H1 (cell line): ENCODE measurements at regions not wholly inside any gene's neighbourhood (a gene's known extent, or its start where the extent isn't known, plus 50 kb on each side); places are given as distances from the start of the nearest gene placed in this dataset.
"Not testable (repeated sequence)": the region's sequence is repeated elsewhere in the genome, so short reads cannot be mapped to it uniquely, and the experiment has no call there.

ENCODE experiments used
- CTCF ChIA-PET: fragments of 300-600 bp; sonication (Branson Sonifier 250); formaldehyde crosslinking; loops from one replicate; lab custom pipeline; 2021; ENCODE audit not compliant: partially characterized antibody; lab: Charles Lee
- POLR2A ChIA-PET: fragments of 300-600 bp; sonication (Branson Sonifier 250); formaldehyde crosslinking; loops from one replicate; lab custom pipeline; 2021; ENCODE audit warnings: inconsistent platforms; ENCODE audit not compliant: partially characterized antibody; lab: Charles Lee
- DNase-seq, 2 experiments: peaks; one replicate each; pipeline versions ENCODE4 v3.0.0 to v3.0.0-alpha.2; 2010 to 2022; ENCODE audit warnings: low spot score in 2 of 2, low read depth in 1 of 2, mixed read lengths in 1 of 2
- FAIRE-seq: peaks from 2 replicates; lab custom pipeline; 2011; peaks lifted over from hg19 to GRCh38; lab: Jason Lieb, UNC
- H2AFZ ChIP-seq: 2 replicates; pipeline ENCODE4 v1.8.1; 2012; ENCODE audit warnings: low read length, inconsistent platforms
- H2AK5ac ChIP-seq: 2 replicates; pipeline ENCODE4 v1.6.1; 2013; ENCODE audit warnings: low read depth, low read length
- H2BK120ac ChIP-seq: replicated peaks from 2 replicates; pipeline ENCODE3; 2013; ENCODE audit warnings: low read depth, low read length, inconsistent platforms
- H2BK12ac ChIP-seq: 2 replicates; pipeline ENCODE4 v1.6.1; 2013; ENCODE audit warnings: low read depth, low read length
- H2BK15ac ChIP-seq: 2 replicates; pipeline ENCODE4 v1.6.1; 2013; ENCODE audit warnings: low read length
- H2BK20ac ChIP-seq: 2 replicates; pipeline ENCODE4 v1.6.1; 2013; ENCODE audit warnings: low read length
- H2BK5ac ChIP-seq: 2 replicates; pipeline ENCODE4 v1.6.1; 2013; ENCODE audit warnings: low read depth, low read length
- H3K14ac ChIP-seq: 2 replicates; pipeline ENCODE4 v1.6.1; 2013; ENCODE audit warnings: inconsistent platforms; ENCODE audit not compliant: insufficient read length
- H3K18ac ChIP-seq: 2 replicates; pipeline ENCODE4 v1.6.1; 2013; ENCODE audit warnings: low read length; ENCODE audit errors: extremely low read depth
- H3K23ac ChIP-seq: 2 replicates; pipeline ENCODE4 v1.6.1; 2013; ENCODE audit warnings: inconsistent platforms; ENCODE audit not compliant: insufficient read length
- H3K23me2 ChIP-seq: 2 replicates; pipeline ENCODE4 v1.6.1; 2013; ENCODE audit warnings: low read depth, low read length
- H3K27ac ChIP-seq: 2 replicates; pipeline ENCODE4 v1.6.1; 2011; ENCODE audit warnings: low read depth, low read length, inconsistent platforms
- H3K27me3 ChIP-seq, 4 experiments: replicated peaks in 1 of 4; 1 replicate in 1 of 4; 2 replicates in 3 of 4; pipeline versions ENCODE4 v1.6.1 to v1.8.1; 2011 to 2013; ENCODE audit warnings: low read length in 3 of 4, mild to moderate bottlenecking in 3 of 4, inconsistent platforms in 2 of 4, mixed read lengths in 2 of 4, moderate library complexity in 1 of 4; ENCODE audit not compliant: control insufficient read depth in 3 of 4, insufficient read depth in 3 of 4; ENCODE audit errors: extremely low read depth in 1 of 4
- H3K36me3 ChIP-seq, 4 experiments: 2 replicates each; pipeline versions ENCODE4 v1.6.1 to v1.8.1; 2011 to 2013; ENCODE audit warnings: mild to moderate bottlenecking in 4 of 4, low read length in 3 of 4, moderate library complexity in 2 of 4, control low read depth in 1 of 4, inconsistent platforms in 1 of 4; ENCODE audit not compliant: insufficient read depth in 4 of 4, control insufficient read depth in 2 of 4
- H3K4ac ChIP-seq: replicated peaks from 2 replicates; pipeline ENCODE3; 2013; ENCODE audit warnings: low read length, low read depth, mixed read lengths, inconsistent platforms; ENCODE audit not compliant: insufficient read length
- H3K4me1 ChIP-seq, 4 experiments: replicated peaks in 1 of 4; 1 replicate in 1 of 4; 2 replicates in 3 of 4; pipeline versions ENCODE4 v1.6.1 to v1.8.1; 2011 to 2013; ENCODE audit warnings: low read length in 3 of 4, inconsistent platforms in 2 of 4, mixed read lengths in 1 of 4; ENCODE audit not compliant: insufficient read depth in 4 of 4, control insufficient read depth in 3 of 4
- H3K4me2 ChIP-seq, 2 experiments: 2 replicates each; pipeline versions ENCODE4 v1.6.1 to v1.8.1; 2011 to 2013; ENCODE audit warnings: low read depth in 2 of 2, low read length in 2 of 2, control low read depth in 1 of 2, inconsistent platforms in 1 of 2, mild to moderate bottlenecking in 1 of 2; ENCODE audit not compliant: insufficient read depth in 1 of 2
- H3K4me3 ChIP-seq, 4 experiments: fragments of 200-600, 300-600 bp in 1 of 4; sonication (generic), shearing (Covaris generic), sonication (Bioruptor Twin) in 1 of 4; 2 replicates each; pipeline versions ENCODE4 v1.5.1 to v1.8.1; 2011 to 2016; ENCODE audit warnings: low read length in 4 of 4, low read depth in 3 of 4, control low read depth in 2 of 4, inconsistent platforms in 2 of 4, mild to moderate bottlenecking in 2 of 4, mixed read lengths in 1 of 4, moderate library complexity in 1 of 4; ENCODE audit not compliant: insufficient read depth in 2 of 4; ENCODE audit errors: extremely low read depth in 1 of 4
- H3K56ac ChIP-seq: replicated peaks from 2 replicates; pipeline ENCODE3; 2013; ENCODE audit warnings: low read depth, mild to moderate bottlenecking, mixed read lengths, low read length, inconsistent platforms; ENCODE audit not compliant: insufficient read length
- H3K79me1 ChIP-seq: 2 replicates; pipeline ENCODE4 v1.6.1; 2013; ENCODE audit warnings: low read depth, low read length, control low read depth
- H3K79me2 ChIP-seq, 2 experiments: 2 replicates each; pipeline versions ENCODE4 v1.6.1 to v1.8.1; 2012 to 2013; ENCODE audit warnings: low read length in 2 of 2, mild to moderate bottlenecking in 2 of 2, inconsistent platforms in 1 of 2; ENCODE audit not compliant: insufficient read depth in 2 of 2, control insufficient read depth in 1 of 2
- H3K9ac ChIP-seq, 4 experiments: replicated peaks in 1 of 4; 1 replicate in 1 of 4; 2 replicates in 3 of 4; pipeline versions ENCODE4 v1.6.1 to v1.8.1; 2011 to 2013; ENCODE audit warnings: low read depth in 3 of 4, low read length in 3 of 4, control low read depth in 2 of 4, mild to moderate bottlenecking in 2 of 4, moderate library complexity in 2 of 4, inconsistent platforms in 1 of 4; ENCODE audit errors: extremely low read depth in 1 of 4
- H3K9me3 ChIP-seq, 2 experiments: 2 replicates each; pipeline versions ENCODE4 v1.6.1 to v1.8.1; 2012 to 2013; ENCODE audit warnings: mild to moderate bottlenecking in 2 of 2, moderate library complexity in 2 of 2, control low read depth in 1 of 2, inconsistent platforms in 1 of 2, low read depth in 1 of 2, low read length in 1 of 2, mixed read lengths in 1 of 2; ENCODE audit not compliant: insufficient read depth in 2 of 2
- H4K20me1 ChIP-seq, 2 experiments: replicated peaks in 1 of 2; 2 replicates each; pipeline versions ENCODE3 to v1.8.1; 2011 to 2013; ENCODE audit warnings: inconsistent platforms in 2 of 2, low read length in 2 of 2, mild to moderate bottlenecking in 1 of 2; ENCODE audit not compliant: insufficient read depth in 2 of 2, control insufficient read depth in 1 of 2
- H4K5ac ChIP-seq: 2 replicates; pipeline ENCODE4 v1.6.1; 2013; ENCODE audit warnings: low read length, low read depth, mixed read lengths, inconsistent platforms; ENCODE audit not compliant: insufficient read length
- H4K8ac ChIP-seq: 2 replicates; pipeline ENCODE4 v1.8.0; 2013; ENCODE audit warnings: mild to moderate bottlenecking, moderate library complexity, low read length, inconsistent platforms; ENCODE audit not compliant: insufficient read depth; ENCODE audit errors: extremely low read depth
- H4K91ac ChIP-seq: replicated peaks from 2 replicates; pipeline ENCODE3; 2013; ENCODE audit warnings: low read length, mixed read lengths, inconsistent platforms; ENCODE audit not compliant: insufficient read length
- EP300 ChIP-seq, 2 experiments: IDR thresholded peaks; 1 replicate in 1 of 2; 2 replicates in 1 of 2; pipeline ENCODE4 v1.6.1; 2011 to 2012; ENCODE audit warnings: low read depth in 2 of 2, low read length in 2 of 2, mild to moderate bottlenecking in 2 of 2, borderline replicate concordance in 1 of 2, inconsistent platforms in 1 of 2, moderate library complexity in 1 of 2
- POU5F1 ChIP-seq: IDR thresholded peaks from 2 replicates; pipeline ENCODE4 v1.6.1; 2011; ENCODE audit warnings: low read depth, mild to moderate bottlenecking, low read length, moderate library complexity
- WGBS, 2 experiments: shearing (Covaris generic) in 1 of 2; methylation state at CpG; one replicate each; pipeline versions ENCODE4 v1.1.6 to v1.1.7; 2013 to 2015; ENCODE audit warnings: low lambda C conversion rate in 2 of 2, mixed read lengths in 2 of 2, inconsistent platforms in 1 of 2, low coverage in 1 of 2, missing lambda C conversion rate in 1 of 2; ENCODE audit not compliant: insufficient replicate concordance in 2 of 2, insufficient coverage in 1 of 2, insufficient read length in 1 of 2; ENCODE audit errors: extremely low coverage in 1 of 2, missing lambda C conversion rate in 1 of 2; 5-methylcytosine and 5-hydroxymethylcytosine counted together

- POLR2A ChIA-PET, H4K8ac ChIP-seq, H3K27me3 ChIP-seq, H2BK15ac ChIP-seq, H3K14ac ChIP-seq, H3K4me1 ChIP-seq, H2BK5ac ChIP-seq, H3K36me3 ChIP-seq, H4K20me1 ChIP-seq, H3K4me3 ChIP-seq, H3K23ac ChIP-seq, DNase-seq, H2AFZ ChIP-seq, H2BK120ac ChIP-seq, H3K18ac ChIP-seq, H3K9ac ChIP-seq, H3K4me2 ChIP-seq, H4K91ac ChIP-seq, H3K23me2 ChIP-seq, H2AK5ac ChIP-seq, H3K4ac ChIP-seq, FAIRE-seq, H3K79me2 ChIP-seq, H4K5ac ChIP-seq, H3K56ac ChIP-seq, H2BK20ac ChIP-seq, CTCF ChIA-PET, H3K79me1 ChIP-seq, H2BK12ac ChIP-seq, H3K27ac ChIP-seq: not testable (repeated sequence)
- TF ChIP-seq POU5F1 (0 out of 2 replicates have a peak, but pooled peaks have one; percentile 10), EP300 (IDR thresholded peaks at IDR 0.05; ENCODE audit: borderline replicate concordance in 1 of 2, low read depth in 2 of 2, low read length in 2 of 2) (peak in 1 of 2 experiments; percentile 87; a peak in 1 of 3 replicates)
- peaks cover 4 to 11% of the 10 kb centered on the region in 2 experiments; a peak in 2 of 4 replicates for H3K9me3 ChIP-seq
- WGBS, 2 experiments = 94% methylated on average over 3 of the region's 3 CpGs; no CpG with 5 or more reads in 1 of the 2 experiments
Measured at GRCh38 chr10:9453871-9454270, 1399.4 kb downstream of the GATA3 start.
